GM18909 (cell line): ENCODE measurements at regions not wholly inside any gene's neighbourhood (a gene's known extent, or its start where the extent isn't known, plus 50 kb on each side); places are given as distances from the start of the nearest gene placed in this dataset.
"Not testable (repeated sequence)": the region's sequence is repeated elsewhere in the genome, so short reads cannot be mapped to it uniquely, and the experiment has no call there.

ENCODE experiments used
- ATAC-seq: cut with Tn5 transposase; IDR thresholded peaks from one replicate; pipeline ENCODE4 v1.9.1; 2021; ENCODE audit warnings: mild to moderate bottlenecking; ENCODE audit not compliant: unreplicated experiment, poor library complexity

- no peak for ATAC-seq
These were observed 185.9 kb downstream of the RGS9 start for GRCh38 chr17:65323049-65323448.

- no peak for ATAC-seq
These were observed 183.7 kb downstream of the RGS9 start for GRCh38 chr17:65320820-65321219.

- ATAC-seq = no peak
These were observed 177.0 kb downstream of the RGS9 start for GRCh38 chr17:65314212-65314611.

- ATAC-seq = no peak
These were observed 175.7 kb downstream of the RGS9 start for GRCh38 chr17:65312718-65313377.

GRCh38 chr17:65311261-65311660 lies 174.1 kb downstream of the RGS9 start:
- ATAC-seq = no peak

GRCh38 chr17:65307961-65308316 lies 170.8 kb downstream of the RGS9 start:
- no peak for ATAC-seq

- no peak for ATAC-seq
These were observed 170.2 kb downstream of the RGS9 start for GRCh38 chr17:65307081-65307960.

- ATAC-seq = no peak
These were observed 168.6 kb downstream of the RGS9 start for GRCh38 chr17:65305778-65306177.

- ATAC-seq = no peak
These were observed 167.9 kb downstream of the RGS9 start for GRCh38 chr17:65305116-65305515.

- not testable (repeated sequence) for ATAC-seq
These were observed 164.7 kb downstream of the RGS9 start for GRCh38 chr17:65301882-65302281.

GRCh38 chr17:65301184-65301583 lies 164.0 kb downstream of the RGS9 start:
- no peak for ATAC-seq

GRCh38 chr17:65297916-65298315 lies 160.7 kb downstream of the RGS9 start:
- ATAC-seq = no peak

- ATAC-seq = no peak
These were observed 160.2 kb downstream of the RGS9 start for GRCh38 chr17:65297384-65297783.

GRCh38 chr17:65294181-65294719 lies 157.1 kb downstream of the RGS9 start:
- peak; percentile 68 for ATAC-seq

GRCh38 chr17:65293584-65294180 lies 156.5 kb downstream of the RGS9 start:
- no peak for ATAC-seq

- no peak for ATAC-seq
These were observed 155.3 kb downstream of the RGS9 start for GRCh38 chr17:65292430-65292829.

- ATAC-seq = not testable (repeated sequence)
These were observed 154.1 kb downstream of the RGS9 start for GRCh38 chr17:65291301-65291700.

- no peak for ATAC-seq
These were observed 153.4 kb downstream of the RGS9 start for GRCh38 chr17:65290616-65291015.

GRCh38 chr17:65290056-65290455 lies 152.9 kb downstream of the RGS9 start:
- no peak for ATAC-seq

GRCh38 chr17:65287040-65287439 lies 149.9 kb downstream of the RGS9 start:
- ATAC-seq = no peak

- no peak for ATAC-seq
These were observed 146.5 kb downstream of the RGS9 start for GRCh38 chr17:65283704-65284103.
